ENCODE measurements at regions not wholly inside any gene's neighbourhood (a gene's known extent, or its start where the extent isn't known, plus 50 kb on each side); places are given as distances from the start of the nearest gene placed in this dataset.

GRCh38 chr15:60195611-60196010 is 191.5 kb downstream of the FOXB1 start:
- no peak overlapping the region for H3K27ac ChIP-seq (replicated peaks)
- H3K4me3 ChIP-seq (replicated peaks; ENCODE audit: insufficient read depth, low read length), result no peak overlapping the region
- H3K27me3 ChIP-seq (ENCODE audit: insufficient read depth, poor library complexity, severe bottlenecking), result peaks cover 5% of the 10 kb centered on the region
- DNase-seq (ENCODE audit: low read depth in 1 of 2, low spot score in 1 of 2), result no peak
- TF ChIP-seq POLR2AphosphoS5 (IDR thresholded peaks at IDR 0.05; ENCODE audit: low read depth), result no peak
- TF ChIP-seq GABPA (IDR thresholded peaks at IDR 0.05; ENCODE audit: low read depth), result no peak
- TF ChIP-seq REST (IDR thresholded peaks at IDR 0.05; ENCODE audit: insufficient replicate concordance, low read depth), result no peak
- TF ChIP-seq CTCF (IDR thresholded peaks at IDR 0.05; ENCODE audit: insufficient read depth, low read length), result no peak
- no peak for TF ChIP-seq SPI1 (IDR thresholded peaks at IDR 0.05; ENCODE audit: borderline replicate concordance, low read depth)

- Histone ChIP-seq H3K4me3 (replicated peaks; ENCODE audit: insufficient read depth, low read length) (no peak overlapping the region), H3K27me3 (ENCODE audit: insufficient read depth, poor library complexity, severe bottlenecking) (peaks cover 2% of the 10 kb centered on the region), H3K27ac (replicated peaks) (no peak overlapping the region)
- no peak for DNase-seq (ENCODE audit: low read depth in 1 of 2, low spot score in 1 of 2)
- TF ChIP-seq POLR2AphosphoS5 (IDR thresholded peaks at IDR 0.05; ENCODE audit: low read depth) (no peak), GABPA (IDR thresholded peaks at IDR 0.05; ENCODE audit: low read depth) (no peak), SPI1 (IDR thresholded peaks at IDR 0.05; ENCODE audit: borderline replicate concordance, low read depth) (no peak), REST (IDR thresholded peaks at IDR 0.05; ENCODE audit: insufficient replicate concordance, low read depth) (no peak), CTCF (IDR thresholded peaks at IDR 0.05; ENCODE audit: insufficient read depth, low read length) (no peak)
Measured at GRCh38 chr15:60204131-60204885, 193.5 kb downstream of the ANXA2 start.

- no peak for TF ChIP-seq SPI1 (IDR thresholded peaks at IDR 0.05; ENCODE audit: borderline replicate concordance, low read depth)
- Histone ChIP-seq H3K4me3 (replicated peaks; ENCODE audit: insufficient read depth, low read length) (no peak overlapping the region), H3K27me3 (ENCODE audit: insufficient read depth, poor library complexity, severe bottlenecking) (peaks cover 2% of the 10 kb centered on the region), H3K27ac (replicated peaks) (no peak overlapping the region)
- no peak for DNase-seq (ENCODE audit: low read depth in 1 of 2, low spot score in 1 of 2)
Measured at GRCh38 chr15:60208709-60209108, 189.1 kb downstream of the ANXA2 start.

GRCh38 chr15:60212536-60212935 is 185.2 kb downstream of the ANXA2 start:
- TF ChIP-seq GABPA (IDR thresholded peaks at IDR 0.05; ENCODE audit: low read depth) (no peak), CTCF (IDR thresholded peaks at IDR 0.05; ENCODE audit: insufficient read depth, low read length) (no peak), SPI1 (IDR thresholded peaks at IDR 0.05; ENCODE audit: borderline replicate concordance, low read depth) (no peak), POLR2AphosphoS5 (IDR thresholded peaks at IDR 0.05; ENCODE audit: low read depth) (no peak), REST (IDR thresholded peaks at IDR 0.05; ENCODE audit: insufficient replicate concordance, low read depth) (no peak)
- Histone ChIP-seq H3K4me3 (replicated peaks; ENCODE audit: insufficient read depth, low read length) (no peak overlapping the region), H3K27ac (replicated peaks) (no peak overlapping the region), H3K27me3 (ENCODE audit: insufficient read depth, poor library complexity, severe bottlenecking) (peaks cover 2% of the 10 kb centered on the region)
- no peak for DNase-seq (ENCODE audit: low read depth in 1 of 2, low spot score in 1 of 2)

Measured in HL-60 (cell line).